B cell (primary cell): ENCODE measurements at regions not wholly inside any gene's neighbourhood (a gene's known extent, or its start where the extent isn't known, plus 50 kb on each side); places are given as distances from the start of the nearest gene placed in this dataset.
"Not testable (repeated sequence)": the region's sequence is repeated elsewhere in the genome, so short reads cannot be mapped to it uniquely, and the experiment has no call there.

Experiments used
- ATAC-seq: fragments of 200-7000 bp; cut with Tn5 transposase; one replicate; pipeline ENCODE4 v1.10.0; 2021; ENCODE audit warnings: low read depth, mild to moderate bottlenecking, moderate number of reproducible peaks, moderate library complexity
- CTCF ChIA-PET: fragments of 350-600 bp; sonication (Branson Sonifier 250); formaldehyde crosslinking; loops from one replicate; lab custom pipeline; 2021; ENCODE audit warnings: antibody characterized with exemption, inconsistent platforms; lab: Charles Lee
- POLR2A ChIA-PET: fragments of 350-600 bp; sonication (Branson Sonifier 250); formaldehyde crosslinking; loops from one replicate; lab custom pipeline; 2021; ENCODE audit warnings: antibody characterized with exemption; lab: Charles Lee
- DNase-seq: peaks from one replicate; pipeline ENCODE4 v3.0.0; 2013
- H2AFZ ChIP-seq: 2 replicates; pipeline ENCODE4 v1.6.1; 2012; ENCODE audit warnings: mild to moderate bottlenecking, low read depth, low read length; ENCODE audit not compliant: insufficient read depth, poor library complexity, severe bottlenecking
- H3K27ac ChIP-seq, 2 donors: 1 replicate in 1 of 2; 2 replicates in 1 of 2; pipeline ENCODE4 v1.5.1; 2012 to 2013; ENCODE audit warnings: low read length in 2 of 2, mild to moderate bottlenecking in 2 of 2, moderate library complexity in 1 of 2
- H3K27me3 ChIP-seq, 4 experiments: fragments of 200-600 bp in 1 of 4; sonication (generic) in 1 of 4; replicated peaks in 1 of 4; 1 replicate in 2 of 4; 2 replicates in 2 of 4; pipeline versions ENCODE4 v1.6.1 to v1.7.0; 2013 to 2016; ENCODE audit warnings: low read length in 3 of 4, mild to moderate bottlenecking in 2 of 4, mixed read lengths in 1 of 4, moderate library complexity in 1 of 4; ENCODE audit not compliant: insufficient read depth in 4 of 4, control insufficient read depth in 3 of 4; ENCODE audit errors: control extremely low read depth in 1 of 4
- H3K36me3 ChIP-seq, 2 experiments: replicated peaks in 1 of 2; 1 replicate in 1 of 2; 2 replicates in 1 of 2; pipeline versions ENCODE4 v1.6.1 to v1.7.1; 2013; ENCODE audit warnings: low read length in 1 of 2; ENCODE audit not compliant: insufficient read depth in 2 of 2, control insufficient read depth in 1 of 2; ENCODE audit errors: control extremely low read depth in 1 of 2, extremely low read depth in 1 of 2
- H3K4me1 ChIP-seq, 2 donors: fragments of 200-600 bp in 1 of 2; sonication (generic) in 1 of 2; 1 replicate in 1 of 2; 2 replicates in 1 of 2; pipeline versions ENCODE4 v1.5.1 to v1.6.1; 2013 to 2017; ENCODE audit warnings: low read length in 2 of 2; ENCODE audit not compliant: control insufficient read depth in 2 of 2, insufficient read depth in 2 of 2
- H3K4me2 ChIP-seq: replicated peaks from 2 replicates; pipeline ENCODE3; 2012; ENCODE audit warnings: mild to moderate bottlenecking, low read depth, low read length; ENCODE audit not compliant: poor library complexity, severe bottlenecking
- H3K4me3 ChIP-seq, 5 experiments: fragments of 200-600 bp in 1 of 5; sonication (generic) in 1 of 5; 1 replicate in 3 of 5; 2 replicates in 2 of 5; pipeline versions ENCODE4 v1.5.1 to v1.7.0; 2011 to 2016; ENCODE audit warnings: low read length in 4 of 5, mild to moderate bottlenecking in 4 of 5, low read depth in 2 of 5, control low read depth in 1 of 5, moderate library complexity in 1 of 5; ENCODE audit not compliant: insufficient read depth in 1 of 5; ENCODE audit errors: control extremely low read depth in 1 of 5, extremely low read depth in 1 of 5
- H3K79me2 ChIP-seq: fragments of 200-600 bp; sonication (generic); one replicate; pipeline ENCODE4 v1.6.0; 2016; ENCODE audit warnings: low read length; ENCODE audit not compliant: control insufficient read depth, insufficient read depth
- H3K9ac ChIP-seq: fragments of 200-600 bp; sonication (generic); 2 replicates; pipeline ENCODE4 v1.6.1; 2017; ENCODE audit warnings: mild to moderate bottlenecking, low read length, moderate library complexity
- H3K9me3 ChIP-seq, 3 donors: one replicate each; pipeline versions ENCODE4 v1.6.1 to v1.7.1; 2013; ENCODE audit warnings: low read length in 2 of 3; ENCODE audit not compliant: control insufficient read depth in 2 of 3, insufficient read depth in 1 of 3; ENCODE audit errors: control extremely low read depth in 1 of 3
- H4K20me1 ChIP-seq: 2 replicates; pipeline ENCODE4 v1.6.0; 2012; ENCODE audit warnings: mild to moderate bottlenecking, low read length; ENCODE audit not compliant: insufficient read depth, control insufficient read depth, poor library complexity, severe bottlenecking
- H3K27ac Mint-ChIP-seq: one replicate; pipeline ENCODE4 v1.8.0; 2021; ENCODE audit warnings: mixed read lengths
- H3K27me3 Mint-ChIP-seq: one replicate; pipeline ENCODE4 v1.8.0; 2021; ENCODE audit warnings: mixed read lengths
- H3K4me1 Mint-ChIP-seq: one replicate; pipeline ENCODE4 v1.8.0; 2021; ENCODE audit warnings: mixed read lengths
- H3K4me3 Mint-ChIP-seq: one replicate; pipeline ENCODE4 v1.8.0; 2021; ENCODE audit warnings: mixed read lengths
- H3K9me3 Mint-ChIP-seq: one replicate; pipeline ENCODE4 v1.8.0; 2022; ENCODE audit warnings: mixed read lengths; ENCODE audit not compliant: insufficient read depth
- EZH2 ChIP-seq: IDR thresholded peaks from 2 replicates; pipeline ENCODE4 v1.6.1; 2012; ENCODE audit warnings: borderline replicate concordance, low read depth, mild to moderate bottlenecking, moderate library complexity, low read length; ENCODE audit not compliant: insufficient read depth, poor library complexity, severe bottlenecking
- WGBS: methylation state at CpG from one replicate; pipeline ENCODE4 v1.1.5; 2013; ENCODE audit warnings: missing lambda C conversion rate; ENCODE audit not compliant: insufficient coverage; 5-methylcytosine and 5-hydroxymethylcytosine counted together
- intact Hi-C: fragments of 100-400 bp; cut with micrococcal nuclease; formaldehyde crosslinking; loops from one replicate; pipeline ENCODE4 v1.10.0; 2022
- TF ChIP-seq, protein P1 (sequence below): fragments of 200-600 bp; IDR thresholded peaks from one replicate; pipeline ENCODE4 v1.8.0; 2022; ENCODE audit warnings: antibody characterized with exemption, mild to moderate bottlenecking

DNA sequence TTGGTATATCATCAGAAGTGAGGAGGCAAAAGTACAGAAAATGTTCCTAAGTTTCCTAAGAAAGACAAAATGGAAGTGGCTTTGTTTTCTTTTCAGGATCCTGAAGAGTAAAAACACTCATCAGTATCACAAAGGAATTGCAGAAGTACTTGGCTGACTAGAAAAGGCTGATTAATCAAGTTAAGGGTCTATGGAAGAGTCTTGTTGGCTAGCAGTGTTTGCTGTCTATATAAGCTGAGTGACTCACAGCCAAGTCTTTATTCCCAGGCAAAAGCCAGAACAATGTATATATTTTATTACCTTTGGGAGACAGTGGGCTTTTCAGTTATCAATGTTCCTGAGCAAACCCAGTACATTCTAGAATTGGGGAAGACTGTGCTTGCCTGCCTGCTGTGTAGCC lies 777.0 kb downstream of the PLA2G4A start:
- ATAC-seq (no peak), DNase-seq (no peak)
- H3K4me3 Mint-ChIP-seq: no peak overlapping the region
- H3K4me3 ChIP-seq: no peak overlapping the region
- no peak for TF ChIP-seq EZH2
- TF ChIP-seq, protein P1, sequence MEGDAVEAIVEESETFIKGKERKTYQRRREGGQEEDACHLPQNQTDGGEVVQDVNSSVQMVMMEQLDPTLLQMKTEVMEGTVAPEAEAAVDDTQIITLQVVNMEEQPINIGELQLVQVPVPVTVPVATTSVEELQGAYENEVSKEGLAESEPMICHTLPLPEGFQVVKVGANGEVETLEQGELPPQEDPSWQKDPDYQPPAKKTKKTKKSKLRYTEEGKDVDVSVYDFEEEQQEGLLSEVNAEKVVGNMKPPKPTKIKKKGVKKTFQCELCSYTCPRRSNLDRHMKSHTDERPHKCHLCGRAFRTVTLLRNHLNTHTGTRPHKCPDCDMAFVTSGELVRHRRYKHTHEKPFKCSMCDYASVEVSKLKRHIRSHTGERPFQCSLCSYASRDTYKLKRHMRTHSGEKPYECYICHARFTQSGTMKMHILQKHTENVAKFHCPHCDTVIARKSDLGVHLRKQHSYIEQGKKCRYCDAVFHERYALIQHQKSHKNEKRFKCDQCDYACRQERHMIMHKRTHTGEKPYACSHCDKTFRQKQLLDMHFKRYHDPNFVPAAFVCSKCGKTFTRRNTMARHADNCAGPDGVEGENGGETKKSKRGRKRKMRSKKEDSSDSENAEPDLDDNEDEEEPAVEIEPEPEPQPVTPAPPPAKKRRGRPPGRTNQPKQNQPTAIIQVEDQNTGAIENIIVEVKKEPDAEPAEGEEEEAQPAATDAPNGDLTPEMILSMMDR: no peak
- H3K9ac ChIP-seq: no peak overlapping the region
- peaks cover 0 to 2% (median 0%) of the 10 kb centered on the region in 3 donors for H3K9me3 ChIP-seq
- no peaks in the 10 kb centered on the region for H3K27me3 Mint-ChIP-seq
- H3K9me3 Mint-ChIP-seq: peaks cover 2% of the 10 kb centered on the region
- H3K36me3 ChIP-seq: no peaks in the 10 kb centered on the region
- H3K79me2 ChIP-seq: no peaks in the 10 kb centered on the region
- no peak overlapping the region for H3K27ac ChIP-seq
- no peaks in the 10 kb centered on the region for H3K4me1 ChIP-seq
- ChIA-PET POLR2A (no interaction called here), CTCF (no interaction called here)
- no peaks in the 10 kb centered on the region for H4K20me1 ChIP-seq
- H2AFZ ChIP-seq: no peak overlapping the region
- no peak overlapping the region for H3K4me2 ChIP-seq
- H3K4me1 Mint-ChIP-seq: no peaks in the 10 kb centered on the region
- intact Hi-C loops: no loop called here
- no peak overlapping the region for H3K27ac Mint-ChIP-seq
- H3K27me3 ChIP-seq: no peaks in the 10 kb centered on the region

DNA sequence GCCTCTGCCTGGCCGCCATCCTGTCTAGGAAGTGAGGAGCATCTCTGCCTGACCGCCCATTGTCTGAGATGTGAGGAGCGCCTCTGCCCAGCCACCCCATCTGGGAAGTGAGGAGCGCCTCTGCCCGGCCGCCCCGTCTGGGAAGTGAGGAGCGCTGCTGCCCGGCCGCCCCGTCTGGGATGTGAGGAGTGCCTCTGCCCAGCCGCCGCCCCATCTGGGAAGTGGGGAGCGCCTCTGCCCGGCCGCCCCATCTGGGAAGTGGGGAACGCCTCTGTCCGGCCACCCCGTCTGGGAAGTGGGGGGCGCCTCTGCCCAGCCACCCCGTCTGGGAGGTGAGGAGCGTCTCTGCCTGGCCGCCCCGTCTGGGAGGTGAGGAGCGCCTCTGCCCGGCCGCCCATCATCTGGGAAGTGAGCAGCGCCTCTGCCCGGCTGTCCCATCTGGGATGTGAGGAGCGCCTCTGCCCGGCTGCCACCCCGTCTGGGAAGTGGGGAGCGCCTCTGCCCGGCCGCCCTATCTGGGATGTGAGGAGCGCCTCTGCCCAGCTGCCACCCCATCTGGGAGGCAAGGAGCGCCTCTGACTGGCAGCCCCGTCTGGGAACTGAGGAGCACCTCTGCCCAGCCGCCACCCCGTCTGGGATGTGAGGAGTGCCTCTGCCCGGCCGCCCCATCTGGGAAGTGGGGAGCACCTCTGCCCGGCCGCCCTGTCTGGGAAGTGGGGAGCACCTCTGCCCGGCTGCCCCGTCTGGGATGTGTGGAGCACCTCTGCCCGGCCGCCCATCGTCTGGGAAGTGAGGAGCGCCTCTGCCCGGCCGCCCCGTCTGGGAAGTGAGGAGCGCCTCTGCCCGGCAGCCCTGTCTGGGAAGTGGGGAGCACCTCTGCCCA lies 787.3 kb downstream of the PLA2G4A start:
- H3K4me3 Mint-ChIP-seq, H3K27me3 ChIP-seq, POLR2A ChIA-PET, H3K27me3 Mint-ChIP-seq, H3K79me2 ChIP-seq, H3K27ac ChIP-seq, DNase-seq, ATAC-seq, H4K20me1 ChIP-seq, intact Hi-C loops, H3K4me1 Mint-ChIP-seq, H3K9ac ChIP-seq, CTCF ChIA-PET, H3K4me1 ChIP-seq, H3K4me3 ChIP-seq, H2AFZ ChIP-seq, H3K27ac Mint-ChIP-seq, H3K4me2 ChIP-seq, H3K36me3 ChIP-seq: not testable (repeated sequence)
- peaks cover 13% of the 10 kb centered on the region for H3K9me3 Mint-ChIP-seq
- 92% methylated on average over 47 of the region's 55 CpGs for WGBS
- H3K9me3 ChIP-seq: peaks cover 0 to 16% (median 0%) of the 10 kb centered on the region in 3 donors

DNA sequence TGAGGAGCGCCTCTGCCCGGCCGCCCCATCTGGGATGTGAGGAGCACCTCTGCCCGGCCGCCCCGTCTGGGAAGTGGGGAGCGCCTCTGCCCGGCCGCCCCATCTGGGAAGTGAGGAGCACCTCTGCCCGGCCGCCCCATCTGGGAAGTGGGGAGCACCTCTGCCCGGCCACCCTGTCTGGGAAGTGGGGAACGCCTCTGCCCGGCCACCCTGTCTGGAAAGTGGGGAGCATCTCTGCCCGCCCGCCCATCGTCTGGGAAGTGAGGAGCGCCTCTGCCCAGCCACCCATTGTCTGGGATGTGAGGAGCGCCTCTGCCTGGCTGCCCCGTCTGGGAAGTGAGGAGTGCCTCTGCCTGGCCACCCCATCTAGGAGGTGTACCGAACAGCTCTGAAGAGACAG lies 788.1 kb downstream of the PLA2G4A start:
- H3K79me2 ChIP-seq, H3K36me3 ChIP-seq, H4K20me1 ChIP-seq, POLR2A ChIA-PET, intact Hi-C loops, H3K27me3 ChIP-seq, ATAC-seq, DNase-seq, H3K4me2 ChIP-seq, CTCF ChIA-PET, H3K4me3 ChIP-seq, H3K9ac ChIP-seq, H3K27ac ChIP-seq, H3K4me1 ChIP-seq, H3K27me3 Mint-ChIP-seq, H3K4me3 Mint-ChIP-seq, H2AFZ ChIP-seq, H3K9me3 Mint-ChIP-seq, H3K27ac Mint-ChIP-seq, H3K4me1 Mint-ChIP-seq: not testable (repeated sequence)
- WGBS: 86% methylated on average over 20 of the region's 21 CpGs
- peaks cover 0 to 16% (median 0%) of the 10 kb centered on the region in 3 donors for H3K9me3 ChIP-seq
